Gastroesophageal sphincter (tissue), 4 donors: ENCODE measurements at regions not wholly inside any gene's neighbourhood (a gene's known extent, or its start where the extent isn't known, plus 50 kb on each side); places are given as distances from the start of the nearest gene placed in this dataset.
"Not testable (repeated sequence)": the region's sequence is repeated elsewhere in the genome, so short reads cannot be mapped to it uniquely, and the experiment has no call there.

Source experiments
- ATAC-seq: fragments of 150-250 bp; one replicate; pipeline ENCODE4 v1.9.1; 2016; ENCODE audit warnings: mild to moderate bottlenecking, moderate library complexity
- H3K27ac ChIP-seq, 4 donors: fragments of 200-600 bp; sonication (generic) in 3 of 4; 1 replicate in 3 of 4; 2 replicates in 1 of 4; pipeline ENCODE4 v1.5.1; 2016 to 2019
- H3K27me3 ChIP-seq: fragments of 200-600 bp; sonication (generic); one replicate; pipeline ENCODE4 v1.5.1; 2019
- H3K36me3 ChIP-seq, 2 donors: fragments of 200-600 bp; sonication (generic); one replicate each; pipeline ENCODE4 v1.5.1; 2019; ENCODE audit warnings: control low read depth in 1 of 2
- H3K4me1 ChIP-seq, 3 donors: fragments of 200-600 bp; sonication (generic); 1 replicate in 2 of 3; 2 replicates in 1 of 3; pipeline ENCODE4 v1.5.1; 2016 to 2019; ENCODE audit warnings: control low read depth in 2 of 3
- H3K4me3 ChIP-seq, 2 donors: fragments of 200-600 bp; sonication (generic); one replicate each; pipeline ENCODE4 v1.5.1; 2019; ENCODE audit warnings: mild to moderate bottlenecking in 1 of 2, moderate library complexity in 1 of 2
- H3K9me3 ChIP-seq, 3 donors: fragments of 200-600 bp; sonication (generic); one replicate each; pipeline ENCODE4 v1.5.1; 2017 to 2019; ENCODE audit warnings: control low read depth in 2 of 3
- CTCF ChIP-seq, 4 experiments: fragments of 200-600 bp in 2 of 4; fragments of 450-650 bp in 2 of 4; sonication (generic) in 1 of 4; IDR thresholded peaks; one replicate each; pipeline ENCODE4 v1.5.1; 2017 to 2019; ENCODE audit warnings: antibody characterized with exemption in 4 of 4, mild to moderate bottlenecking in 2 of 4, moderate library complexity in 2 of 4
- EP300 ChIP-seq: sonication (generic); formaldehyde crosslinking; IDR thresholded peaks from one replicate; pipeline ENCODE4 v1.6.1; 2017; ENCODE audit warnings: antibody characterized with exemption, mild to moderate bottlenecking
- POLR2A ChIP-seq, 2 donors: fragments of 450-650 bp; IDR thresholded peaks; one replicate each; pipeline ENCODE4 v1.6.1; 2017; ENCODE audit warnings: antibody characterized with exemption in 2 of 2, mild to moderate bottlenecking in 2 of 2, moderate library complexity in 1 of 2
- POLR2AphosphoS5 ChIP-seq: sonication (generic); formaldehyde crosslinking; IDR thresholded peaks from one replicate; pipeline ENCODE4 v1.6.1; 2017; ENCODE audit warnings: antibody characterized with exemption
- WGBS, 2 donors: methylation state at CpG; one replicate each; pipeline ENCODE4 v1.1.5; 2018; ENCODE audit warnings: low coverage in 1 of 2; 5-methylcytosine and 5-hydroxymethylcytosine counted together

GRCh38 chr15:20002560-20002959, 539.0 kb downstream of the GOLGA6L6 start:
- not testable (repeated sequence) for H3K27ac ChIP-seq, H3K4me3 ChIP-seq, H3K27me3 ChIP-seq, ATAC-seq, H3K36me3 ChIP-seq, H3K4me1 ChIP-seq, H3K9me3 ChIP-seq
- 28% methylated on average over 1 of the region's 2 CpGs; no CpG with 5 or more reads in 1 of the 2 donors for WGBS, 2 donors

- not testable (repeated sequence) for H3K4me1 ChIP-seq, H3K27me3 ChIP-seq, H3K4me3 ChIP-seq, H3K9me3 ChIP-seq, ATAC-seq, H3K27ac ChIP-seq, H3K36me3 ChIP-seq
- 30 to 52% methylated on average over 2 to 3 of the region's 4 CpGs for WGBS, 2 donors
Measured at GRCh38 chr15:19996574-19997194, 544.9 kb downstream of the GOLGA6L6 start.

GRCh38 chr15:19995296-19995695, 546.3 kb downstream of the GOLGA6L6 start:
- H3K4me3 ChIP-seq, H3K9me3 ChIP-seq, H3K4me1 ChIP-seq, H3K27ac ChIP-seq, H3K27me3 ChIP-seq, H3K36me3 ChIP-seq, ATAC-seq: not testable (repeated sequence)
- WGBS, 2 donors, result no CpG with 5 or more reads among the region's 1 CpG

- H3K27me3 ChIP-seq, result no peaks in the 10 kb centered on the region
- ATAC-seq, result no peak
- 65 to 94% methylated on average over 3 to 4 of the region's 4 CpGs for WGBS, 2 donors
Measured at GRCh38 chr15:19992428-19992827, 549.2 kb downstream of the GOLGA6L6 start.

GRCh38 chr15:19988094-19988660, 553.4 kb downstream of the GOLGA6L6 start:
- WGBS, 2 donors, result 47 to 68% methylated on average over 4 to 5 of the region's 5 CpGs
- H3K27me3 ChIP-seq, result no peaks in the 10 kb centered on the region
- ATAC-seq, result no peak

More at GRCh38 chr15:19992428-19992827, 549.2 kb downstream of the GOLGA6L6 start:
- Histone ChIP-seq H3K4me1 (no peaks in the 10 kb centered on the region), H3K27ac (no peak overlapping the region), H3K36me3 (no peaks in the 10 kb centered on the region), H3K9me3 (no peaks in the 10 kb centered on the region), H3K4me3 (no peak overlapping the region)
- TF ChIP-seq POLR2A (IDR thresholded peaks at IDR 0.05) (no peak), POLR2AphosphoS5 (no peak)

GRCh38 chr15:19987389-19988048, 554.1 kb downstream of the GOLGA6L6 start:
- TF ChIP-seq POLR2A (IDR thresholded peaks at IDR 0.05) (no peak), POLR2AphosphoS5 (no peak), EP300 (no peak), CTCF (IDR thresholded peaks at IDR 0.05) (no peak)
- Histone ChIP-seq H3K36me3 (no peaks in the 10 kb centered on the region), H3K27me3 (no peaks in the 10 kb centered on the region), H3K4me3 (no peak overlapping the region), H3K27ac (no peak overlapping the region), H3K4me1 (no peaks in the 10 kb centered on the region), H3K9me3 (no peaks in the 10 kb centered on the region)
- no peak for ATAC-seq
- 9 to 27% methylated on average over 6 to 12 of the region's 13 CpGs for whole genome bisulfite sequencing, 2 donors

More at GRCh38 chr15:19988094-19988660, 553.4 kb downstream of the GOLGA6L6 start:
- H3K27ac ChIP-seq, result no peak overlapping the region
- H3K4me1 ChIP-seq, result no peaks in the 10 kb centered on the region
- no peaks in the 10 kb centered on the region for H3K36me3 ChIP-seq
- H3K4me3 ChIP-seq, result no peak overlapping the region
- TF ChIP-seq CTCF (IDR thresholded peaks at IDR 0.05), result no peak
- no peak for TF ChIP-seq EP300
- TF ChIP-seq POLR2A (IDR thresholded peaks at IDR 0.05), result no peak
- TF ChIP-seq POLR2AphosphoS5, result no peak
- no peaks in the 10 kb centered on the region for H3K9me3 ChIP-seq

- H3K4me3 ChIP-seq, result no peak overlapping the region
- no peaks in the 10 kb centered on the region for H3K27me3 ChIP-seq
- 43 to 78% methylated on average over 1 of the region's 1 CpG for whole genome bisulfite sequencing, 2 donors
- no peak overlapping the region for H3K27ac ChIP-seq
- H3K9me3 ChIP-seq, result no peaks in the 10 kb centered on the region
- no peak for ATAC-seq
- H3K4me1 ChIP-seq, result no peaks in the 10 kb centered on the region
- TF ChIP-seq CTCF (IDR thresholded peaks at IDR 0.05) (no peak), POLR2AphosphoS5 (no peak), EP300 (no peak)
- no peaks in the 10 kb centered on the region for H3K36me3 ChIP-seq
Measured at GRCh38 chr15:19984101-19984500, 557.5 kb downstream of the GOLGA6L6 start.
